ENCODE measurements at regions not wholly inside any gene's neighbourhood (a gene's known extent, or its start where the extent isn't known, plus 50 kb on each side); places are given as distances from the start of the nearest gene placed in this dataset.

GRCh38 chr20:39338469-39339376 is 376.6 kb downstream of the DHX35 start:
- DNase-seq, result peak; percentile 8

DNA sequence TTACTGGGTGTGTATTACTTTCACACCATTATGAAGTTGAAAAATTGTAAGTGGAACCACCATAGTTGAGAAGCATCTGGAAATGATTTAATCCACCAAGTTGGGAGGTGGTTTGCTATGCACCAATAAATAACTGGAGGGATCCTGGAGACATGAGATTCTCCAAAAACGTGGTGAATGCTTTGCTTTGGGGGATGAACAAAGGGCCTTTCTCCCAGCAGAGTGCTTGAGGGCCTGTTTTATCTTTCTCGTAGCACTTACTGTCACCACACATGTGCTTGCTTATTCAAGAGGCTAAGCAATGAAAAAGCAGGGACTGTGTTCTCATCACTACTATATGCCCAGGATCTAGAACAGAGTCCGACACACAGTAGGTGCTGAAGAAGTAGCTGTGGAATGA is 371.1 kb downstream of the DHX35 start:
- DNase-seq, result no peak

- no peak for DNase-seq
Observed at GRCh38 chr20:39328347-39328746, 366.2 kb downstream of the DHX35 start.

GRCh38 chr20:39326050-39326449 is 363.9 kb downstream of the DHX35 start:
- DNase-seq, result no peak

- DNase-seq, result no peak
Observed at GRCh38 chr20:39318911-39319310, 356.8 kb downstream of the DHX35 start.

- DNase-seq, result no peak
Observed at GRCh38 chr20:39312676-39313075, 350.5 kb downstream of the DHX35 start.

DNA sequence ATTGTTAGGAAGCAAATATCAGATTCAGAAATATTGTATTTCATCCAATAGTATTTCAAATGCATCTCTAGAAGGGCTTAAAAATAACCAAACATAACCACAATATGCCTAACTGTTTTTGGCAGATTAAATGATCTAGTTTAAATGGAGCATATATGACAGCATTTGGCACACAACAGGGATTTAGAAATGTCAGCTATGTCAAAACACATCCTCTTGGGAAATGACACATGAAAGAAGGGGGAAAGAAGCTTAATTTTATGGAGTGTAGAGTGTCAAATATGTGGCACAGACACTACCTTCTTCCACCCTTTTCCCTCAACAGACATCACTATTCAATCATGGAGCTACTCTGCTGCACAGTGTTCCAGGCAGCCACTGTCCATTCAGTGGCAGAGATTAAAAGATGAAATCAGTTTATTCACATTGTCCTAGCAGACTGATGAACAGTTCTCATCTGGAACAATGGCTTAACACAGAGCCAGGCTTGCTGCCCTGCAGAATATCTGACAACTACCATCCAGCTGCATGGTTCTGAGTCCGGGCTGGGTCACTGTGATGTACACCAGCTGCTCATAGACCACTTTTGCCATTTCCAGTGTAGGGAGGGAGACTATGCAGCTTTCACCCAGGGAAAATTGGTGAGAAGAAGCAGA is 349.8 kb downstream of the DHX35 start:
- DNase-seq, result no peak

- no peak for DNase-seq
Observed at GRCh38 chr20:39310363-39310995, 348.3 kb downstream of the DHX35 start.

DNA sequence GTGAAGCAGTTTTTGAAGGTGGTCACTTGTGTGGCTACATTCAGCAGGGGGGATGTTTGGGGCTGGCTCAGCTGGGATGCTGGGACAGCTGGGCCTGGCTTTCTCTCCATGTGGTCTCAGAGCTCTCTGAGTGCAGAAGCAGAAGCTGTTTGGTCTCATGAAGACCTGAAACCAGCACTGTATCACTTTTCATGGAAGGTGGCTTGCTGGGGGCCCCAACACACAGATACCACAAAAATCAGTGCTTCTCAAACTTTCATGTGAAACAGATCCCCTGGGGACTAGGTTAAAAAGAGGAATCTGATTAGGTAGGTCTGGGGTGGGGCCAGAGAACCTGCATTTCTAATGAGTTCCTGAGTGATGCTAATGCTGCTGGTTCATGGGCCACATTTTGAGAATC is 347.3 kb downstream of the DHX35 start:
- no peak for DNase-seq

DNA sequence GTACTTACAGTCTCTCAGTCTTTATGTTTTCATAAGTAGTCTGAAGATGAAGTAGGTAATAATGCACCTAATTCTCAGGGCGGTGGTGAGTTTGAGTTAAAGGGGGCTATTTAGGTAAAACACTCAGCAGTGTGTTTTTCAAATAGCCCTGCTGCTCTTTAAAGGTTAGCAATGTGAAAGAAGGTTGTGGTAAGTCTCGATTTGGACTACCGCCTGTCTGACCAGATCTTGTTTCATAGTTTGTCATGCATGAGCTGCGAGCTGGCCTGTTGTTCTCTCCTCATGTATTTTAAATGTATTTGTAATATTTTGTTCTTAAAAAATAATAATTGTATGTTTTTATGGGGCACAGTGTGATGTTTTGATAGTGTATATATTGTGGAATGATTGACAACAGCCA is 340.2 kb downstream of the DHX35 start:
- no peak for DNase-seq

GRCh38 chr20:39299783-39300182 is 337.6 kb downstream of the DHX35 start:
- no peak for DNase-seq

GRCh38 chr20:39298571-39299506 is 336.7 kb downstream of the DHX35 start:
- DNase-seq, result no peak

- DNase-seq, result no peak
Observed at GRCh38 chr20:39298121-39298520, 336.0 kb downstream of the DHX35 start.

GRCh38 chr20:39295301-39295700 is 333.2 kb downstream of the DHX35 start:
- no peak for DNase-seq

DNA sequence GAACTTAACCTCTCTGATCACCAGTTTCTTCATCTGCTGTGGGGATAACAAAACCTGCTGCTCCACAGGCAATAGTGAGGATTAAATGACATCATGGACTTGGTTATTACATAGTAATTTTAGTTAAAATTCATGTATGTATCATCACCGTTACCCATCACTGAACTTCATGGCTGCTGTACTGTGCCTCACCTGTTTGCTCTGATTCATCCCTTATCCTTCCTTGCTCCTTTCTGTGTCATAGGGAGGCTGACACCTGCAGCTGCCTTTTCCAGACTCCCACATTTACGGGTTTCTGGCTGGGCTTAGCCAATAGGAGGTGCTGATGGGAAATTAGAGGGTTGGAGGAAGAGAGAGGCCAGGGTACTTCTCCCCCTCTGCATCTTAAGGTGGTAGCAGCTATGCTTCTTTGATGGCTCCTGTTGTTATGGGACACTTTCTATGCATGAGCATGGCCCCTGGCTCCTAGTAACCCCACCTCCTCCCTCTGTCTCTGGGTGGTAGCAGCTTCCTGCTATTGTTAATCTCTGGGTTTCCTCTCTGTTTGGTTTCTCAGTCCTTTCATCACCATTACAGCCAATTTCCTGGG is 332.1 kb downstream of the DHX35 start:
- DNase-seq, result no peak

GRCh38 chr20:39292193-39292736 is 330.1 kb downstream of the DHX35 start:
- DNase-seq, result no peak

- DNase-seq, result no peak
Observed at GRCh38 chr20:39291301-39291700, 329.2 kb downstream of the DHX35 start.

GRCh38 chr20:39290575-39290974 is 328.4 kb downstream of the DHX35 start:
- DNase-seq, result no peak

DNA sequence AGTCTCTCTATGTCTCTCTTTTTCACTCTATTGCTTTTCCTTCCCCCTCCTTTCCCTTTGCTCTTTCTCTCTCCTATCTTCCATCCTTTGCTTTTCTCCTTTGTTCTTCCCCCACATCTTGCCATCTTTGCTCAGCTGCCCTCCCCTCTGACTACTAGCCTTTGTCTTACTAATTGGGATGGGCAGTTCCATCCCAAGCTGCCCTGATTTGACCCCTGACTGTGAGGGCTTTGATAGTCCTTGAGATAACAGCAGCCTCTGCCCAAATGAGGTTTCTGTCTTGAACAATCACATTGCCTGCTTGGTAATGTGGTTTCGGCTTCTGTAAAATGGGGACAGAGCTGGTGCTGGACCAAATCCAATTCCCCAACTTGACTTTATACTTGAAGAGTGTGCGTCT is 327.7 kb downstream of the DHX35 start:
- no peak for DNase-seq

DNA sequence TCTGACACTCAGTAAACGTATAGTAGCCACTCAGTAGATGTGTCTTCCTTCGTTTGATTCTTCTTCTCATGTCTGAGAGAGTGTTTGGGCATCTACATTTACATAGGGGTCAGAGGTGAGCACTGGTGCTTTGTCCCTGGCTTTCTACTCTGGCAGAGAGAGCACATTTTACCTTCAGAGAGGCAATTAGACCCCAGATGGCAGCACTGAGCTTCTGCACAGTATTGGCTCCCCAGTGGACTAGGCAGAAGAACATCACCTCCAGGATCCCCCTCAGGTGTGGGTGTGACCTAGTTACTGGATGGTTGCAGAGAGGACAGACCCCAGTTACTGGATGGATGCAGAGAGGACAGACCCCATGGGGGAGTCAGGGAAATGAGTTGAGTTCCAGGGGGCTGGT is 327.2 kb downstream of the DHX35 start:
- DNase-seq, result no peak

DNA sequence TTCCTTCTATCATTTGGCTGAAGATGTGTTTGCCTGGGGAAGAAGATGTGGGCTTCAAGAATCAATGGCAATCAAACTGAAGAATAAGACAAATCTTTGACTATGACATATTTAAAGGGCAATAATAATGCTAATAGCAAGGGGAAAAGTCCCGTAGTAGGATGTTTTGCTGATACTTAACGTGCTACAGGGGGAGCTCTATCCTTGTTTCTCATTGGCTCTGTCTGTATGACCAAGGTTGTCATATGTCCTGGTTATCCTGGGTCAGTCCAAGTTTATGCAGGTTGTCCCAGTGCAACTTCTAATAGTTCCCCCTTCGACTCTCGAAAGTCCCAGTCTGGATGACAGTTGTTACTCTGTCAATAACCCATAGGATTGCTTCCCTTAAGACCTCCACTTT is 321.3 kb downstream of the DHX35 start:
- DNase-seq, result no peak

- no peak for DNase-seq
Observed at GRCh38 chr20:39282619-39283092, 320.5 kb downstream of the DHX35 start.

Data from hindlimb muscle (tissue), 1 donor.